NCI-H2171 treated with DMSO at 0.1 percent for 48 hours (cell line): ENCODE measurements at regions not wholly inside any gene's neighbourhood (a gene's known extent, or its start where the extent isn't known, plus 50 kb on each side); places are given as distances from the start of the nearest gene placed in this dataset.

Experiments used
- DNase-seq: peaks from one replicate; lab custom pipeline; 2025; lab: John Stamatoyannopoulos, UW

DNA sequence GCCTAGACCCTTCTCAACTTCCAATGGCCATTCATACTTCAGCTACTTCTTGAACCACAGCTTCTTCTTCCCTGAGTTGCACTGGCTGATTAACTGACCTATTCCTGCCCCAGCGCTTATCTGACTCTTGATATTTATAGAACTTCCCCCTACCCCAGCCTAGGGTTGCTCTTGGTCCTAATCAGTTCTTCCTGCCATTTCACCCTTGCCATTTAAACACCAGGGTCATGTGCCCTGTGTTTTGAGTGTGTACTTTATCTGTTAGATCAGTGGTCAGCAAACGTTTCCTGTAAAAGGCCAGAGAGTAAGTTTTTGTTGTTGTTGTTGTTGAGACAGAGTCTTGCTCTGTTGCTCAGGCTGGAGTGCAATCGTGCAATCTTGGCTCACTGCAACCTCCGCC lies 82.4 kb upstream of the COX10 start:
- no peak for DNase-seq

DNA sequence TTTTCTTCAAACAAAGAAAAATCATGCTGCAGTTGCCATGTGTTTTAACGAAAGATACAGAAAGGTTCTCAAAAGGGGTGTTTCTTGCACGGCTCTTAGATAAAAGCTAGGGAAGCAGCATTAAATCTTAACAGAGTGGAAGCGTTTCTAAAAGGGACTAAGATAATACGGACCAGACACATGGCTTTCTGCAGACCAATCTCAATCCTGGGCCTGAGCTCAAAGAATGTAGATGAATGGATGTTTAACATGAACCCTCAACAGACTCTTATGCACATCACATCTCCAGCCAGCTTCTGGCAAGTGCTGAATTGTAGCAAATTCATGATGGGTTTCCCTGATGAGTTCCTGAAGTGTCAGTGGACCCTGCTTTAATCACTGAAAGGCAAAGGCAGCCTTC lies 80.2 kb upstream of the COX10 start:
- no peak for DNase-seq

DNA sequence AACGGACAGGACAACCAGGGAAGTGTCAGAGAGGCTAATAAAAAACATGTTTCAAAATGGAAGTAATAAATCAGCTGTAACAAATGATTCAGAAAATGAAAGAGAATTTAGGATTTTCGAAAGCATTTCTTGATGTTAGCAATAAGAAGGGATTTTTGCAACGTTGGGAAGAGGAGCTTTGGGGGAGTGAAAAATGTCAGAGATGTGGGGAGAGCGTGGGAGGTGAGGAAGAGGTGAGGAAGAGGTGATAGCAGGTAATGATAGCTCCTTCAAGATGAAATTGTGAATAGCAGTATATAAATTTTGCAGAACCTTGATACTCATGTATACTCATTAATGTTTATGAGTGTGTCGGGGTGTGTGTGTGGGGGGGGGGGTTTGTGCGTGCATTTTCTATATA lies 76.2 kb upstream of the COX10 start:
- no peak for DNase-seq

DNA sequence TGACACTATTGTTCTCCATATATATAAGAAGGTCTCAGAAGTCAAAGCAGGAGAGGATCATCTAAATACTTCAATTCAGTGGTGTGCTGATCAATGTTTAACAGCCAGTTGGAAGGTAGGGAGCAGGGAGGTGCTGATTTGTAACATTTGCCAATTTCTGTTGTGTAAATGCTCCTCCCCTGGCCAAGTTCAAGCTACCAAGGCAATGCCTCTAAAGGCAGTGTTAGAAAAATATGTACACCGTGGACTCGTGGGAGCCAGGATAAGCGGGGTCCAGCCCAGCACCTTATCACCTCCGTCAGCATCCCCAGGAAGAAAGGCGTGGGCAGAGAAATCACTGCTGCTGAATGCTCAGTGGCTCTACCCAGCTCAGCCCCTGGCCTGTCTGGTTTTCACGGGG lies 75.3 kb upstream of the COX10 start:
- DNase-seq = no peak

DNA sequence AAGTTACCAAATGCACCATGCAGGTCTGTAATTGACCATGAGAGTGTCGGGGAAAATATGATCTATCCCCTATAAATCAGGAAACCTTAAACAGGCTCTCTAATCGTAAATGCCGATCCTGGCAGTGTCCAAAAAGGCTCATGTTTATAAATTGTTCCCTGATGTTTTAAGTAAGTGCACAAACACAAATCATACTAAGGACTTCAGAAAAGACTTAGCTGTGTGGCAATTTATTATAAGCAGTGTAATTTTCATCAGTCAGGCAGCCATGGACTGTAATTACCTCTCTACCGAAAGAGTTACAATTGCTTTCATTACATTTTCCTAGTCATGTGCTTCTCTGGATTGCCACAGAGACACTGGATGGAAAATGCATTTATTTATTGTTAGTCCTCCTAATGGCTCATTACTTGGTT lies 73.4 kb upstream of the COX10 start:
- no peak for DNase-seq

DNA sequence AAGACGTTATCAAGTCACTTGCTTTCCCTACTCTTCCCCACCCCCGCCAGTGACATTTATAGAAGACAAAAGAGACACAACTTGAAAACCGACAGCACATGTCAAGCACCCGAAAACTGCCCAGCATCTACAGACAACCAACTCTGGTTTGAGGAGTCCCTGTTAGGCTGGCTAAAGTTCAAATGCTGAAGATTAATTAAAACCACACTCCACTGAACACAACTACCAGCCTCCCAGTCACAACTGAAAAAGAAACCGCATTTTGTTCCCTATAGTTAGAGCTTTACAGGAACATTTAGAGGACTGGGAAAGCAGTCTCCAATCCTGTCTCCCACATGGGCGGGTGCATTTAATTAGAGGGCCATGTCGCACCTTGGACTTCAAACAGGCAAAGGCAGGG lies 73.0 kb upstream of the COX10 start:
- DNase-seq = no peak

DNA sequence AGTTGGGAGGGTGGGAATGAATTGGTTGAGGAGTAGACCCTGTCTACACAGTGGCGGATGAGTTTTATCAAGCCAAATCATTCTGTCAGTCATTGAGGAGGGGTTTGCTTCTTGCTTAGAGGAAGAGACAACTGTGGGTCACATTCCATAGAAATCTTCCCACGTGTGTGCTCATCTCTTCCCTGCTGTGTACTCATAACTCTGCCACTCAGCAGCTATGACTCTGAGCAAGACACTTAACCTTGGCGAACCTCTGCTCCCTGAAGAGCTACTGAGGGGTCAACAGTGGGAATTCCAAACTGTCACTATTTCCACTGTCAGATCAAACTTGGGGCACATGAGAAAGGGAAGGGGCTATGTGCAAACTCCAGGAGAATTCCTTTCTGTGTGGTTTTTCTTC lies 72.6 kb upstream of the COX10 start:
- DNase-seq = no peak

DNA sequence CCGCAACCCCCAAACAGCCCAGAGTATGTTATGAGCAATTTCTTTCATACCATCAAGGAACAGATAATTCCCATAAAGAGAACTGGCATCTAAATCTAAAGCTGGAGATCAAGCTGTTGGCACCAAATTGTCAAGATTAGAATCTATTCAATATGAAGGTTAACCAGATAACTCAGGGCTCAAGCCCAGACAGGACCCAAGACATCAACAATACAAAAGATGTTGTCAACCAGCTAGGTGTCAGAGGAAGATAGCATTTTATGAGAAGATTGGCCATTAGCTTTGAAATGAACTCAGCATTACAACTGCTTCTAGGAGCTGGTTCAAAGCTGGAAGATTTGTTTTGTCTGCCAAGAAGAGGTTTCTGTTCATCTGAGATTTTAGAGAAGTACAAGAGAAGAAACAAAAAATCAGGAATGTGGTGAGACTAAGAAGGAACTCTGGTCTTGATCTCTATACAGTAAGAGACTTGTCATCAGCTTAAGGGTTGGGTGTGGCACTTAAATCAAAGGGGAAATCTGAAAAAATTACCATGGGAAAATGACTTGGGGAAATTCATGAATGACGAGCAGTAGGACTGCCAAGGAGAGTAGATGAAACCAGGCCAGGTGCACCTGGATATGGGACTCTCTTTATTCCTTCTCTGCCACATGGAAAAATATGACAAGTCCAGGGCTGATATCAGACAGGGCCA lies 64.2 kb upstream of the COX10 start:
- no peak for DNase-seq

DNA sequence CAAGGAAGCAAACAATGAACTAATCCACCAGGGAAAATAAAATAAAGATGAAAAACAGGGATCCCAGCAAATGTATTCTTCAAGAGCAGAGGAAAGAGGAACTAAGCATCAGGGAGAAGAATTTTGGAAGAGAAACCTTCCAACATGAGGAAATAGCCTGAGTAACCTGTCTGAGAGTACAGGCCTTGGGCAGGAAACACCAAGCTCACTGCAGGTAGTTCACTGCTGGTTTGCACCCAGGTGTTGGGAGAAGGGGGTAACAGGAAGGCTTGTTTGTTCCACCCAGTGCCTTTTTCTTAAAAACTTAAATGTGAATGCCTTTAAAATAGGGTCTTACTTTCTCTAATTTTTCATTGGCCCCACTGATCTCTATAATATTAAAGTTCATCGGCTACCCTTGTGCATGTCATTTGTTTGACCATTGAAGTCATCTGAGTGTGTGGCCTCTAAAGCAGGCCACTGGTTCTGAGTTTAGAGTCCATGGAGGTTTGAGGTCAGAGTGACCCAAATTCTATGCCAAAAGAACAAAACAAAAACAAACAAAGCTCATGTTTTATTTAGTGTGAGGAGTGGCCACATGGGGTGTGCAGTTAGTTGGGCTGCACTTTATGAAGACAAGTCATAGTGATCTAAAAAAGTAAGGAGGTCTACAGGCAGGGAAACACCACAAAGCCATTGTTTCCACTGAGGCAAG lies 62.9 kb upstream of the COX10 start:
- DNase-seq = no peak

DNA sequence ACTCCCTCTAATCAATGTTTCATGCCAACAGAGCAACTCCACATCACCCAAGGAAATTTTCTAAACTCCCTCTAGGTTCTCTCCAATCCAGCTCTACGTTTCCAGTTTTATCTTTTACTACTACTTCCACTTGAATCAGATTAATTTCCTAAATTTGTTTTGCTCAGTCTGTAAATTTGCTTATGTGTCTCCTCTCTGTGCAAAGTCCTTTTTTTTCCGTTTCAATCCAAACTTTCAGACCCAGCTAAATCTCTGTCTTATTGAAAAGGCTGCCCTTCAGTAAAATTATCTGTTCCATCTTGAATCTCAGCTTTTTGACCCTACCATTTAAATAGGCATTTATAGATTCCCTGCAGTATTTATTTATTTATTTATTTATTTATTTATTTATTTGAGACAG lies 61.4 kb upstream of the COX10 start:
- no peak for DNase-seq

DNA sequence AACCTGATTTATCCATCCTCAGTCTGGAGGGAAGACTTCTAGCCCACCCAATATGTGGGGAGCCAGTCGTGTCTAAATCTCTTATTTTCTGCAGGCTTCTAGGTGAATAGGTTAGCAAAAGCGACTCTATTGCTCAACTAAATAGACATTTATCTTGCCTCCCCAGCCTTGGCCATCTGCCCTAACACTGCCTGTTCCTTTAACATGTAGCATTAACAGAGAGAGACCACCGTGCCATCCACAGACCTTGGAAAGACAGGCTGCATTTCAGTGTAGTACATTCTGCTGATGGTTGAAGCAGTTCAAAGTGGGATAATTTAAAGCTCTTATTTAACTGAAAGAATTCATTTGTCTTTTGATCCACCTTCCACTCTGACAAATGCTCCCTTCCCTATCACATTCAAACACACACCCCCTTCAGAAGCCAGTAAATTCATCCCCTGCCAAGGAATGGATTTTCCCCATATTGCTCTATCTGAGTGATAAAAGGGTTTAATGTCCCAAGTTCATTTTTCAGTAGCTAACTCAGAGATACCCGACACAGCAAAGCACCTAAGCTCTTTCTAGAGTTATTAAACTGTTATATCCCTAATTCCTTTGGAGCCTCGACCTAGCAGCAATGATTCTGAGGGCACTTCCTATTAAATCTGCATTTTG lies 58.1 kb upstream of the COX10 start:
- DNase-seq = no peak

DNA sequence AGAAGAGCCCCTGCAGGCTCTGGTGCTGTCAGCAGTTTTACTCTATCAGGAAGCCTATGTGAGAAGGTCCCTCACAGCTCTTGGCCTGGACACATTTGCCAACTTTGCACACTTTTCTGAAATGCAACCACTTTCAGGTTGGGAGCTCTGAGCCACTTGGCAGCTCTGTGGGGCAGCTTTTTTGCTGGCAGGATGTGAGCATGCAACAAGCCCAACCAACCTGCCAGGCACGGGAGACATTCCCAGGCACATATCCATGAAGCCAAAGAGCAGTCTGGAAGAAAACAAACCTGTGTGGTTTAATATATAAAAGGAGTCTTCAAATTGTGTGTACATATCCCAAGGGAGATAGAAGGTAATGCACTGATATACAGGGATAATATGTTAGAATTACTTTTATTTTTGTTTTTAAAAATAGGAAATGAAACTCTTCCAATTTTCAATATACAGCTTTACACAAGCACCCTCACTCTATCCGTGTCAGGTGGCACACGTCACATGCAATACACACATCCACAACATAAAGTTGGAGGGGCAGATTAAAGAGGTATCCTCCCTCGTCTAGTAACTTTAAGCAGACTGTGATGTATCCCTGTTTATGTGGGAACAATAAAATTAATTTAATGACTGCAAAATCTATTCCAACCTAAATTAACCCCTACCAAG lies 57.4 kb upstream of the COX10 start:
- no peak for DNase-seq

DNA sequence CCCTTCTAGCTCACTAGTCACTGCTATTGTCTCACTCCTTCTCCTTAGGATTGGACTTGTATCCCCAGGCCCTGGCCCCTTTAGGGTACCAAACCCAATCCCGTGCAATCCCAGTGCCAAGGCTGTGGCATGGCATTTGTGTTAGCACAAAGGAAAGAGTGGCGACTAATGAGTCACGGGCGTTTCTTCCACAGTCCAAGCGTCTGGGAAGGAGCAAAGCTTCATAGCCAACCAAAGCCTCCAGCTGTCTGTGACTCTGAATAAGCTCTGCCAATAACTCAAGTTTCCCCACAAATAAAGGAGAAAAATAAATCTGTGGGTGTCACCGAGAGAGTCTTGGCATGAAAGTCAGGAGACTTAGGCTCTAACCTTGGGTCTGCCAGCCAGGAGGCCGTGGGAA lies 54.6 kb upstream of the COX10 start:
- DNase-seq = no peak

DNA sequence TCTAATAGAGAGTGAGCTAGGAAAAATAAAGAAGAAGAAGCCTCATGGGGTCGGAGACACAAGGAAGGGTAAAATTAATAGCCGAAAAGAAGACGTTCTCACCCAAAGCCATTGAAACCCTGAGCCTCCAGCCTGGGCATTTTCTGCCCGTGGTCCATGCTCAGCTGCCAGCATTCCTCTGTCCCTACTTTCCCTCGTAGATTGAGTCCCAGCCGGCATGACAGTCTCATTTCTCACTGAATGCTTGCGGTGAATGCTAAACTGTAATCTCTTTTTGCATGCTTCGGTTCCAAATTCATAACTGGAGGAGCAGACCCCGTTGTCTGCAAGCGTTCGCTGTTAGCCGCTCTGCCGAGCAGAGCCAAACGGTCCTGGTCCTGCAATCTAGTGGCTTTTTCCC lies 54.0 kb upstream of the COX10 start:
- no peak for DNase-seq

DNA sequence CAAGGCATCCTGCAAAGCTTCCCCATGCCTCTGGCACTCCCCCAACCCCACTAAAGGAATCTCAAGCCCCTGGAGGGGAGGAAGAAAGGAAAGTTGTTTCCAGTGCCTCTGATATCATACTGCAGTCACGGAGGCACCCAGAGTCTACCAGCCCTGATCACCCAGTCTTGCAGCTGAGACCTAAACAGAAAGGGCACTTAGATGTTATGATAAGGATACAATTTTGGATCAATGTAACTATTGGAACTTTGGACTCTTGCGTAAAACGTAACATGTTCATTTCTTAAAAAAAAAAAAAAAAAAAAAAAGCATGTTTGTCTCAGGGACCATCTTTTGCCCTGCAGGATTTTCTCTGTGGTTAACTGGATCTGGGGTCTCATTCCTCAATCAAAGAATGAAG lies 52.4 kb upstream of the COX10 start:
- no peak for DNase-seq

DNA sequence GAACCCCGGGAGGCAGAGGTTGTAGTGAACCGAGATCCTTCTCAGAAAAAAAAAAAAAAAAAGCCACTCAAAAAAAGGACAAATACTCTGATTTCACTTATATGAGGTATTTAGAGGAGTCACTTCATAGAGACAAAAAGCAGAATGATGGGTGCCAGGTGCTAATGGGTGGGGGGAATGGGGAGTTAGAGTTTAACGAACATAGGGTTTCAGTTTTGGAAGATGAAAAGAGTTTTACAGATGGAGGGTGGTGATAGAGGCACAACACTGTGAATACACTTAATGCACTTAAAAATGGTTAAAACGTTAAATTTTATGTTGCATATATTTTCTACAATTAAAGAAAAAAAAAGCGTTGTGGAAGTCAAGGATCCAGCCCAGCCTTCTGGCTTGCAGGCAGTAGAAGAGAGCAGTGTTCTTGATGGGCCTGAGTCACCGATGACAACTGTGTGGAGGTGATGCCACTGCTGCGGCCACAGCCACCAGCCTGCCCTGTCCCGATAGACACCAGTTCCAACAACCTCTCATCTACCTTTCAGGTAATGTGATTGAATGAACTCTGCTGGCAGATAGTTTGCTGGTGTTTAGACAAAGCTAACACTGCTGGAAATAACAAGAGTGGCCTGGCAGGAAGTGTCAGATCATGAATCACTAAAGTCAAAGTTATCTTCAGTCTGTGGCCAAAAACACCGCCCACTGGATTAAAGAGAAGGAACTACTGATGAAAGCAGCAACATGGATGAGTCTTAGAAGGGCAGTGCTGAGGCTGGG lies 49.9 kb upstream of the COX10 start:
- no peak for DNase-seq
